AG09319 (cell line): ENCODE measurements at regions not wholly inside any gene's neighbourhood (a gene's known extent, or its start where the extent isn't known, plus 50 kb on each side); places are given as distances from the start of the nearest gene placed in this dataset.
"Not testable (repeated sequence)": the region's sequence is repeated elsewhere in the genome, so short reads cannot be mapped to it uniquely, and the experiment has no call there.

Source experiments
- DNase-seq: peaks from one replicate; pipeline ENCODE4 v3.0.0-alpha.2; 2010; ENCODE audit warnings: low read depth; ENCODE audit errors: extremely low read depth
- TF ChIP-seq, protein P1 (sequence below): IDR thresholded peaks from 2 replicates; pipeline ENCODE4 v1.5.1; 2011; ENCODE audit warnings: low read depth, mild to moderate bottlenecking, inconsistent platforms, low read length, moderate library complexity

DNA sequence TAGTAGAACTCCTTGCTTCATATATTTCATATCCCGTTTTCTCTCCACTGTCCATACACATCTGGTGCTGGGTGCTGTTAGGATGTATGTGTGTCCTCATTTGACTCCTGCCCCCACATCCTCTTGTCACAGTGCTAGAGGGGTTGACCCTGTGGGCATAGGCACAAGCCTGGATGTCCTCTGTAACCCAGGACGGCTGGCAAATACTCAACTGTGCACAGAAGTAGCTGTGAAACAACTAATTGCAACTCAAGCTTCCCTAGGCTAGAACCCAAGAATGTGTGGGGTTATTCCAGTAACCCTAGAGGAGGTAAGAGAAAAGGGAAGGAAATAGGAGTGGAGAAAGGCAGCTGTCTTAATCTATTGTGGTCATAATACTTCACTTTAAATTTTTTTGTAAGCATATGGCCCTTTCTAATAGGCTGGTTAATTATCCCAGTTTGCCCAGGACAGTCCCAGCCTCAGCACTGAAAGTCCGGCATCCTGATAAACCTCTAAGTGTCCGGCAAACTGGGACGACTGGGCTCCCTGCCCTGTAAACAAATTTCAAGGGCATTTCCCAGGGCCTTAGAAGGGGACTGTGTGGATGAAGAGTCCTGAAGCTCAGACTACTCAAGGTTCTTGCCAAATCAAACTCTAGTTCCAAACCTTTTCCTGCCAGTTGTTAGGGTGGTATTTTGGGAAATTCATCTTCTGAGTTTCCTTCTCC is 283.2 kb upstream of the CELF2 start:
- DNase-seq, result no peak
- TF ChIP-seq, protein P1, sequence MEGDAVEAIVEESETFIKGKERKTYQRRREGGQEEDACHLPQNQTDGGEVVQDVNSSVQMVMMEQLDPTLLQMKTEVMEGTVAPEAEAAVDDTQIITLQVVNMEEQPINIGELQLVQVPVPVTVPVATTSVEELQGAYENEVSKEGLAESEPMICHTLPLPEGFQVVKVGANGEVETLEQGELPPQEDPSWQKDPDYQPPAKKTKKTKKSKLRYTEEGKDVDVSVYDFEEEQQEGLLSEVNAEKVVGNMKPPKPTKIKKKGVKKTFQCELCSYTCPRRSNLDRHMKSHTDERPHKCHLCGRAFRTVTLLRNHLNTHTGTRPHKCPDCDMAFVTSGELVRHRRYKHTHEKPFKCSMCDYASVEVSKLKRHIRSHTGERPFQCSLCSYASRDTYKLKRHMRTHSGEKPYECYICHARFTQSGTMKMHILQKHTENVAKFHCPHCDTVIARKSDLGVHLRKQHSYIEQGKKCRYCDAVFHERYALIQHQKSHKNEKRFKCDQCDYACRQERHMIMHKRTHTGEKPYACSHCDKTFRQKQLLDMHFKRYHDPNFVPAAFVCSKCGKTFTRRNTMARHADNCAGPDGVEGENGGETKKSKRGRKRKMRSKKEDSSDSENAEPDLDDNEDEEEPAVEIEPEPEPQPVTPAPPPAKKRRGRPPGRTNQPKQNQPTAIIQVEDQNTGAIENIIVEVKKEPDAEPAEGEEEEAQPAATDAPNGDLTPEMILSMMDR, result no peak

DNA sequence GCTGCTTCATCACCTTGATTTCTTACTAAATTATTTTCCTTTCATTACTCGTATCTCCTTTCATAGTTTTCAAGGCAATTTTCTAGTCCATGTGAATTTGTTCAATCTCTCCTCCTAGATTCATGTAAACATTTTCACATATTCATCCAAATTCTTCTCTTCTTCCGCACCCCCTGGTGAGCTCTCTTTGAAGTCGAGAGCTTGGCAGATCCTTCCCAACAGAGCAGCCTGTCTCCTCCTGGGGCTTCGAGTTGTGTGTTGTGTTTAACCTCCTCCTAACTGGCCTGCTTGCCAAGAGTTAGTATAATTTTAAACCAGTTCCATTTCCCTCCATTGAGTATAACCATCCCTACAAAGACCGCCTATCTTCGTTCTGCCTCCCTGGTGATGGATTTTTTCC is 272.4 kb upstream of the CELF2 start:
- TF ChIP-seq, protein P1, result no peak
- no peak for DNase-seq

DNA sequence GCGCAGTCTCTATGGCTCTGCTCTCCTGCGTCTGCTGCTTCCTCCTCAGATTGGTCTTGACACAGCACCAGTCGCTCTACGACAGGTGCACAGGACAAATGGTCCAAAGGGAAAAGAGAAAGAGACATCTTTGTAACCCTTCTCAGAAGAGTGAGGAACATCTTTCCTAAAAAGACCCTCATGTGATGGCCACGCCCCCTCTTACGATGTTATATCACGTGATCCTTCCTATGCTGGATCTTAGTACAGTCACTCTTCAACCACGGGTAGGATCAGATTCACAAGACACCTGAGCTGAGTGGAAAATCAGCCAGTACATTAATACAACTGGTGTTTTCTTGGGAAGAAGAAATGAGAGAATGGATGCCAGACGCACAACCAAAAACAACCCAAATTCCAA is 262.2 kb upstream of the CELF2 start:
- no peak for DNase-seq
- TF ChIP-seq, protein P1, result no peak

DNA sequence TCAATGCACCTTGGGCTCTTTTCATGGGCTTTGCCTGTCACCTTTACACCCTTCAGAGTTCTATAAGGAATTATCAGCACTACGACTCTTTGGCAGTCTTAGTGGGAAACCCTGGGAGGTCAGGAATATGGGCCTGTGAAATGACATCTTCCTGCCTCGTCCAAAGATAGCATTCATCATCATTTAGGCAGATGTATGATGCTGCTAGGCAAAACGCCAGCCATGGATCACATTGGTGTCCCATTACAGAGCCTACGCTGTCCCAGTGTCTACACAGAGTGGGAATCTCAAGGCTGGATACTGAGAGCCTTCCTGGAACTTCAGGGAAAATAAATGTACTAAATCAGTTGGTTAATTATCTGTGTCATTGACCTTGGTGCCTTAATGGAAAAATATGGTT is 259.4 kb upstream of the CELF2 start:
- DNase-seq, result no peak
- TF ChIP-seq, protein P1, result no peak

DNA sequence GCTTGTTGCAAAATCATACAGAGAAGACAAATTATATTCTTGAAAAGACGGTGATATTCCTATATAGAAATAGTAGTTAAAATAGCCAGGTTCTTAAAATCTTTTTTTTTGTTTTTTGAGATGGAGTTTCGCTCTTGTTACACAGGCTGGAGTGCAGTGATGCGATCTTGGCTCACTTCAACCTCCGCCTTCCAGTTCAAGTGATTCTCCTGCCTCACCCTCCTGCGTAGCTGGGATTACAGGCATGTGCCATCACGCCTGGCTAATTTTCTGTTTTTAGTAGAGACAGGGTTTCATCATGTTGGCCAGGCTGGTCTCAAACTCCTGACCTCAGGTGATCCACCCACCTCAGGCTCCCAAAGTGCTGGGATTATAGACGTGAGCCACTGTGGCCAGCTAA is 257.9 kb upstream of the CELF2 start:
- DNase-seq, result not testable (repeated sequence)

DNA sequence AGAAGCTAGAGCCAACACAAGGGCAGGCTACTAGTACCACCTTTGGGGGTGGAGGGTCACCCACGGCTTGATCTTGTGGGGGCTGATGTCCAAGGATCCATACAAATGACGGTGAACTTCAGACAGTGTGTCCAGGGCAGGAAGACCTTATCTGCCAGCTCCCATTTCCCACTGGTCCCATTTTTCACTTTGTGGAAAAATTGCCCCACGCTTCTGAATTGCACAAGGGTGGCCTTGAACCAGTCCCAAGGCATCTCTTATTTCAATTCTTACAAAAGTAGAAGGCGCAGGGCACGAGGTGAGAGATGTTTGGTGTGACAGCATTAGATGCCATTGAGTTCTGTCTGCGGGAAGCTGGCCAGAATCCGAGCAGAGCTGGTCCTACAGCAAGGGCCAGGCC is 252.7 kb upstream of the CELF2 start:
- TF ChIP-seq, protein P1, result no peak
- DNase-seq, result no peak

DNA sequence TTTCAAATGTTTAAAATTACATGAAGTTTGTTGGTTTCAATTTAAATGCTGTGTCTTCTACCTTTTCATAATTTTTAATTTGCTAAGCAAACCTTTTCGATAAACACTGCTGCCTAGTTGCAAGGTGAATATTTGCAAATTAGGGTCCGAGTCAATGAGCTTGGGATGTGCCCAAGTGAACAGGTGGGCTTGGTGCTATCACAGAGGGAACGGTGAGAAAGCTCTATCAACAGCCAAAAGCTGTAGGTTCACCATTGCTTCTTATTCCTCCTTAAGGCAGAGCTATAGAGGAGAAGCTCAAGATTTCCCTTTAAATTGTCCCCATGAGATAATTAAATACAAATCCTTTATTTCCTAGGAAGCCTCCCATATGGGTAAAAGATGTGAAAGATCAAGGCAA is 245.3 kb upstream of the CELF2 start:
- DNase-seq, result no peak
- TF ChIP-seq, protein P1, result no peak

DNA sequence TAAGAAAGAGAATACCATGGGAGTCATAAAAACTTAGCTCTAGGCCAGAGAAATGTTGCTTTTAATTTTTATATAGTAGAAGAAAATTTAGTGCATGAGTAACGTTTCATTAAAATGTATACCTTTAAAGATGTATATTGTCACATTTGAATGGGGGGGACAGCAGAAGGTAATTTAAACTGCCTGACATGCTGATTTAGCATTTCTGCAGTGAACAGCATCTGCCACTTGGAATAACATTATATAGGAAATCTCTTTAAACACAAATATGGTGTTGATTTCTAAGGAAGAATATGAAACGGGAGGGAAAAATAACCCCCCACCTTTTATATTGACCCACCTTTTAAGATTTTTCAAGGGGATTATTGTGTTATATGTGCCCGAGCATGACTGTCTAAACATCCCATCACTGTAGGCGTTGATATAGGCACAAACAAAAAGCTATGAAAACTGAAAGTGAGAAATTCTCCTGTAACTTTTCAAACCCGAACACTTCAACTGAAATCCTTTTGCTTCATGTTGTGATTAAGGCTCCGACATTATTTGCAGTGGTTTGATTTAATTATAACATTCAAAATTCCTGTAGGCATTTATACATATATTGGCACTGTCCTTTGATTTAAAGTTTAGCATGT is 244.7 kb upstream of the CELF2 start:
- TF ChIP-seq, protein P1, result no peak
- DNase-seq, result no peak
